ENCODE measurements at regions not wholly inside any gene's neighbourhood (a gene's known extent, or its start where the extent isn't known, plus 50 kb on each side); places are given as distances from the start of the nearest gene placed in this dataset.

GRCh38 chr10:2837674-2838073 is 229.7 kb upstream of the PFKP start:
- TF ChIP-seq RCOR1 (IDR thresholded peaks at IDR 0.05; ENCODE audit: insufficient replicate concordance, low read length): no peak
- no peak for TF ChIP-seq SMC3 (IDR thresholded peaks at IDR 0.05; ENCODE audit: low read depth, low read length)
- TF ChIP-seq, protein P1, sequence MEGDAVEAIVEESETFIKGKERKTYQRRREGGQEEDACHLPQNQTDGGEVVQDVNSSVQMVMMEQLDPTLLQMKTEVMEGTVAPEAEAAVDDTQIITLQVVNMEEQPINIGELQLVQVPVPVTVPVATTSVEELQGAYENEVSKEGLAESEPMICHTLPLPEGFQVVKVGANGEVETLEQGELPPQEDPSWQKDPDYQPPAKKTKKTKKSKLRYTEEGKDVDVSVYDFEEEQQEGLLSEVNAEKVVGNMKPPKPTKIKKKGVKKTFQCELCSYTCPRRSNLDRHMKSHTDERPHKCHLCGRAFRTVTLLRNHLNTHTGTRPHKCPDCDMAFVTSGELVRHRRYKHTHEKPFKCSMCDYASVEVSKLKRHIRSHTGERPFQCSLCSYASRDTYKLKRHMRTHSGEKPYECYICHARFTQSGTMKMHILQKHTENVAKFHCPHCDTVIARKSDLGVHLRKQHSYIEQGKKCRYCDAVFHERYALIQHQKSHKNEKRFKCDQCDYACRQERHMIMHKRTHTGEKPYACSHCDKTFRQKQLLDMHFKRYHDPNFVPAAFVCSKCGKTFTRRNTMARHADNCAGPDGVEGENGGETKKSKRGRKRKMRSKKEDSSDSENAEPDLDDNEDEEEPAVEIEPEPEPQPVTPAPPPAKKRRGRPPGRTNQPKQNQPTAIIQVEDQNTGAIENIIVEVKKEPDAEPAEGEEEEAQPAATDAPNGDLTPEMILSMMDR (conservative IDR thresholded peaks at IDR 0.05; ENCODE audit: low read depth, low read length): no peak
- TF ChIP-seq, protein P2, sequence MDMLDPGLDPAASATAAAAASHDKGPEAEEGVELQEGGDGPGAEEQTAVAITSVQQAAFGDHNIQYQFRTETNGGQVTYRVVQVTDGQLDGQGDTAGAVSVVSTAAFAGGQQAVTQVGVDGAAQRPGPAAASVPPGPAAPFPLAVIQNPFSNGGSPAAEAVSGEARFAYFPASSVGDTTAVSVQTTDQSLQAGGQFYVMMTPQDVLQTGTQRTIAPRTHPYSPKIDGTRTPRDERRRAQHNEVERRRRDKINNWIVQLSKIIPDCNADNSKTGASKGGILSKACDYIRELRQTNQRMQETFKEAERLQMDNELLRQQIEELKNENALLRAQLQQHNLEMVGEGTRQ (IDR thresholded peaks at IDR 0.05; ENCODE audit: low read depth, low read length): no peak
- TF ChIP-seq CEBPB (IDR thresholded peaks at IDR 0.05; ENCODE audit: low read depth, low read length): no peak
- TF ChIP-seq RFX5 (IDR thresholded peaks at IDR 0.05; ENCODE audit: low read depth, low read length): no peak
- no peak for TF ChIP-seq POLR2A (IDR thresholded peaks at IDR 0.05; ENCODE audit: low read depth, low read length)
- TF ChIP-seq MAZ (IDR thresholded peaks at IDR 0.05; ENCODE audit: borderline replicate concordance, low read depth, low read length): no peak
- TF ChIP-seq FOS (IDR thresholded peaks at IDR 0.05; ENCODE audit: low read depth, low read length): no peak
- TF ChIP-seq BHLHE40 (IDR thresholded peaks at IDR 0.05; ENCODE audit: low read depth, low read length): no peak
- no peak for TF ChIP-seq RAD21 (IDR thresholded peaks at IDR 0.05; ENCODE audit: low read length)
- no peak for TF ChIP-seq CHD1 (IDR thresholded peaks at IDR 0.05; ENCODE audit: low read depth, low read length)
- TF ChIP-seq, protein P3, sequence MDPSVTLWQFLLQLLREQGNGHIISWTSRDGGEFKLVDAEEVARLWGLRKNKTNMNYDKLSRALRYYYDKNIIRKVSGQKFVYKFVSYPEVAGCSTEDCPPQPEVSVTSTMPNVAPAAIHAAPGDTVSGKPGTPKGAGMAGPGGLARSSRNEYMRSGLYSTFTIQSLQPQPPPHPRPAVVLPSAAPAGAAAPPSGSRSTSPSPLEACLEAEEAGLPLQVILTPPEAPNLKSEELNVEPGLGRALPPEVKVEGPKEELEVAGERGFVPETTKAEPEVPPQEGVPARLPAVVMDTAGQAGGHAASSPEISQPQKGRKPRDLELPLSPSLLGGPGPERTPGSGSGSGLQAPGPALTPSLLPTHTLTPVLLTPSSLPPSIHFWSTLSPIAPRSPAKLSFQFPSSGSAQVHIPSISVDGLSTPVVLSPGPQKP (IDR thresholded peaks at IDR 0.05; ENCODE audit: borderline replicate concordance, low read depth, low read length): no peak
- no peak for TF ChIP-seq MAFK (IDR thresholded peaks at IDR 0.05; ENCODE audit: low read depth, low read length)
